ENCODE measurements at regions not wholly inside any gene's neighbourhood (a gene's known extent, or its start where the extent isn't known, plus 50 kb on each side); places are given as distances from the start of the nearest gene placed in this dataset.

DNA sequence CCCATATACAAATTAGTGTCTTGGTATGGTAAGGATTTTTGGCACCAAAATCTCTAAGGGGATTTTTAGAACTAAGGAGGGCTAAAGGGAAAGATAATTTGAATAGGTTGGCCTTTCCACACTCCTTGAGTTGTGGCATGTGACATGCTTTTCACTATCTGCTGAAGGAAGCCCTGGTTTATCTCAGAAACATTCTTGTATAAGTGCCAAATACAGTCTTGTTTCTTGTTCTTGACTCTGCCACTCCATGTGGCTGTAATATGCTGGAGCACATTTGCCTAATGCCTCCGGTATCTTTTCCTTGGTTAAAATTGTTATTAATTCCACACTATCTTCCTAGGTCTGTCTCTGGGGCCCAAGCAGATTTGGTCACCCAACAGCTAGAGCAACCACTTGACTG lies 457.0 kb downstream of the USP25 start:
- in situ Hi-C loops (cut with HindIII; ENCODE audit: low pct_unique_long_range_greater_than_20kb, low sequenced_read_pairs): no loop called here
- DNase-seq (ENCODE audit: low read depth in 1 of 2, low spot score in 1 of 2): no peak
- TF ChIP-seq JUND (IDR thresholded peaks at IDR 0.05; ENCODE audit: low read depth): no peak

DNA sequence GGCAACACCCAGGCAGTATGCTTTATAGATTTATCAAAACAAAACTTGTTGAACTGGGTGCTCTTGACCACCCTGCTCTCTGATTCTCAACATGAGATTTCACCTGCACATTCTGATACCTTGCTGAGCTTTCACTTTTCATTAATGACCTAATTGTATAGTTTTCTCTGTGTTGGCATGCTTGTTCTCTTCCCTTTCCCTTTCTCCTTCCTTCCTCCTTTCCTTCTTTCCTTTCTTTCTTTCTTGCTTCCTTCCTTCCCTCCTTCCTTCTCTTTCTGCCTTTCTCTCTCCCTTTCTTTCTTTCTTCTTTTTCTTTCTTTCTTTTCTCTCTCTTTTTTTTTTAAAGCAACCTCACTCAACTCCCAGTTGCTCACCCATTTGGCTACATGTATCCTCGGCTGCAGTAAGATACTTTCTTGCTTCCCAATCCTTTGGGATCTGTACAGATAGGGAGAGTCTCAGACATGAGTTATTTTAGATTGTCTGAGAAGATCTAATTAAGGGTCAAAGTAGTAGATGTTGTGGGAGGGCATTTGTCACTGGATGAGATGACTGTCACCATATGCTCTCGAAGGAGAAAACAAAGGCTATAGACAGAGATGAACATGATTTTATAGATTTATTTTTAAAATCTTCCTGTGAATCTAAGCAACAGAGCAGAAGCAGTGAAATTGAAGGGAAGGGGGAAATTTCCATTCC lies 458.0 kb downstream of the USP25 start:
- in situ Hi-C loops (cut with HindIII; ENCODE audit: low pct_unique_long_range_greater_than_20kb, low sequenced_read_pairs): no loop called here
- no peak for DNase-seq (ENCODE audit: low read depth in 1 of 2, low spot score in 1 of 2)
- TF ChIP-seq JUND (IDR thresholded peaks at IDR 0.05; ENCODE audit: low read depth): no peak

DNA sequence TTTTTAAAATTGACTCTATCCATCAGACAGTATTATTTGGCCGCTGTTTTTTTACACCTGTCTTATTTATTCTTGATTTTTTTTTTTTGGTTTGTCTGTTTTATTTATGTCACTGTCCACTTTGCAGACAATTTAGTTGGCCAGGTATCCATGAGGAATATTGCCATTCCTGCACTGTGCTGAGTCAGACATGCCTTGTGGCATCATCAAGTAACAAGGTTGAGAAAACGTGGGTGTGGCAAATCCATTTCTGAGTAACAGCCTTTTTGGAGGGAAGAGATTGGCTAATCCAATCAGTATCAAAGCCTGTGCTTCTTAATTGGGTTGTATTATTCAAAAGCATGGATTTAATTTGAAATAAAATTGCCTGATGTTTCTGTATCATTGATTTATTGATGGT lies 463.1 kb downstream of the USP25 start:
- TF ChIP-seq JUND (IDR thresholded peaks at IDR 0.05; ENCODE audit: low read depth): no peak
- no peak for DNase-seq (ENCODE audit: low read depth in 1 of 2, low spot score in 1 of 2)
- in situ Hi-C loops (cut with HindIII; ENCODE audit: low pct_unique_long_range_greater_than_20kb, low sequenced_read_pairs): no loop called here

GRCh38 chr21:16193496-16194094 lies 463.8 kb downstream of the USP25 start:
- TF ChIP-seq JUND (IDR thresholded peaks at IDR 0.05; ENCODE audit: low read depth): no peak
- no peak for DNase-seq (ENCODE audit: low read depth in 1 of 2, low spot score in 1 of 2)
- in situ Hi-C loops (cut with HindIII; ENCODE audit: low pct_unique_long_range_greater_than_20kb, low sequenced_read_pairs): no loop called here

- DNase-seq (ENCODE audit: low read depth in 1 of 2, low spot score in 1 of 2): peak; percentile 4 to 48
- no peak for TF ChIP-seq JUND (IDR thresholded peaks at IDR 0.05; ENCODE audit: low read depth)
- in situ Hi-C loops (cut with HindIII; ENCODE audit: low pct_unique_long_range_greater_than_20kb, low sequenced_read_pairs): no loop called here
Measured at GRCh38 chr21:16194095-16194787, 464.5 kb downstream of the USP25 start.

- no peak for DNase-seq (ENCODE audit: low read depth in 1 of 2, low spot score in 1 of 2)
Measured at GRCh38 chr21:16194788-16195537, 465.2 kb downstream of the USP25 start.

DNA sequence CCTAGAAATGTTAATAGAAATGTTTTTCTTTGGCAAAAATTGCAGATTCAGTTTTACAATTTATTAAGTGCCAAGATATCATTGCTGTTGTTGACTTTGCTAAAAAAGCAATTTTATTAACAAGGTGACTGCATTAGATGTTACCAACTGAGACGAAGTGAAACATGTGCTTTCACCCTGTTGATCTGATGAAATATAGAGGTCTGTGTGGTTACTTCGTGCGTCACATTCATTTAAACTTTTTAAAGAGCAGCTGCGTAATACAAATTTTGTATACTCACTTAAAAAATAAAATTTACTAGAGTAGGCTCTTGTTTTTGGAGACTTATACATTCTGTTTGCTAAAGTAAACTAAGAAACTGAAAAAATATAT lies 465.7 kb downstream of the USP25 start:
- no peak for DNase-seq (ENCODE audit: low read depth in 1 of 2, low spot score in 1 of 2)
- TF ChIP-seq JUND (IDR thresholded peaks at IDR 0.05; ENCODE audit: low read depth): no peak

More at GRCh38 chr21:16194788-16195537, 465.2 kb downstream of the USP25 start:
- in situ Hi-C loops (cut with HindIII; ENCODE audit: low pct_unique_long_range_greater_than_20kb, low sequenced_read_pairs): no loop called here
- no peak for TF ChIP-seq JUND (IDR thresholded peaks at IDR 0.05; ENCODE audit: low read depth)

GRCh38 chr21:16196001-16196400 lies 466.2 kb downstream of the USP25 start:
- TF ChIP-seq JUND (IDR thresholded peaks at IDR 0.05; ENCODE audit: low read depth): no peak
- in situ Hi-C loops (cut with HindIII; ENCODE audit: low pct_unique_long_range_greater_than_20kb, low sequenced_read_pairs): no loop called here
- no peak for DNase-seq (ENCODE audit: low read depth in 1 of 2, low spot score in 1 of 2)

More for the DNA sequence above, 465.7 kb downstream of the USP25 start:
- in situ Hi-C loops (cut with HindIII; ENCODE audit: low pct_unique_long_range_greater_than_20kb, low sequenced_read_pairs): no loop called here

- in situ Hi-C loops (cut with HindIII; ENCODE audit: low pct_unique_long_range_greater_than_20kb, low sequenced_read_pairs): no loop called here
- DNase-seq (ENCODE audit: low read depth in 1 of 2, low spot score in 1 of 2): no peak
- TF ChIP-seq JUND (IDR thresholded peaks at IDR 0.05; ENCODE audit: low read depth): no peak
Measured at GRCh38 chr21:16198546-16198945, 468.8 kb downstream of the USP25 start.

- in situ Hi-C loops (cut with HindIII; ENCODE audit: low pct_unique_long_range_greater_than_20kb, low sequenced_read_pairs): no loop called here
- DNase-seq (ENCODE audit: low read depth in 1 of 2, low spot score in 1 of 2): no peak
- no peak for TF ChIP-seq JUND (IDR thresholded peaks at IDR 0.05; ENCODE audit: low read depth)
Measured at GRCh38 chr21:16199539-16199938, 469.8 kb downstream of the USP25 start.

GRCh38 chr21:16201718-16202117 lies 471.9 kb downstream of the USP25 start:
- no peak for DNase-seq (ENCODE audit: low read depth in 1 of 2, low spot score in 1 of 2)
- in situ Hi-C loops (cut with HindIII; ENCODE audit: low pct_unique_long_range_greater_than_20kb, low sequenced_read_pairs): no loop called here
- TF ChIP-seq JUND (IDR thresholded peaks at IDR 0.05; ENCODE audit: low read depth): no peak

DNA sequence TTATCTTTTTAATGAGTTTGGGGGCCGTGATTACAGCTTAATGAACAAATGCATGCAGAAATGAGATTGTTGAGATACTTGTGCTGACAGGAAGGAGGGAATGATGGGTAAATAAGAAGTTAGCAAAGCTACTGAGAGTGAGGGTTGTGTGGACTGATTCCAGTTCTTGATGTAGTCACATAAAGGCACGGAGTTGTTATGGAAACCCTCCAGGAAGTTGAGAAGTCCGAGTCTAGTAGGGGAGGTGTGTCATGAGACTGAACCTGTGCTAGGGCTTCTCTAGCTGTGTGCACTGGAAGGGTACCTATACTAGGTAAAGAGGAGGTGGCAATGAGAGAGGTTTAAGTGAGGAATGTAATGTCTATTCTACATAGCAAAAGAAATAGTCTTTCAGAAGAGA lies 475.7 kb downstream of the USP25 start:
- in situ Hi-C loops (cut with HindIII; ENCODE audit: low pct_unique_long_range_greater_than_20kb, low sequenced_read_pairs): no loop called here
- DNase-seq (ENCODE audit: low read depth in 1 of 2, low spot score in 1 of 2): no peak
- TF ChIP-seq JUND (IDR thresholded peaks at IDR 0.05; ENCODE audit: low read depth): no peak
